Caco-2 (cell line): ENCODE measurements at regions not wholly inside any gene's neighbourhood (a gene's known extent, or its start where the extent isn't known, plus 50 kb on each side); places are given as distances from the start of the nearest gene placed in this dataset.

Experiments
- BruUV-seq: library from RNA; stranded (reverse); fragments of 400-500 nt; replicated peaks from 2 replicates; lab custom pipeline; 2021; lab: Mats Ljungman, UMichigan
- CTCF ChIA-PET: fragments of 300-600 bp; sonication (Branson Sonifier 250); formaldehyde crosslinking; loops from one replicate; lab custom pipeline; 2022; ENCODE audit warnings: antibody characterized with exemption; lab: Charles Lee
- POLR2A ChIA-PET: fragments of 300-600 bp; sonication (Branson Sonifier 250); formaldehyde crosslinking; loops from one replicate; lab custom pipeline; 2022; ENCODE audit warnings: antibody characterized with exemption; lab: Charles Lee
- DNase-seq, 2 experiments: peaks; one replicate each; pipeline versions ENCODE4 v3.0.0 to v3.0.0-alpha.2; 2020 to 2022
- H3K27me3 ChIP-seq: replicated peaks from 2 replicates; pipeline ENCODE4 v1.6.0; 2011; ENCODE audit warnings: low read length; ENCODE audit not compliant: control insufficient read depth, insufficient read depth
- H3K36me3 ChIP-seq: 2 replicates; pipeline ENCODE4 v1.5.1; 2011; ENCODE audit warnings: low read length; ENCODE audit not compliant: control insufficient read depth, insufficient read depth
- H3K4me1 ChIP-seq: fragments of 250-450 bp; sonication (Bioruptor Pico); 2 replicates; pipeline ENCODE4 v1.5.1; 2020; ENCODE audit warnings: mild to moderate bottlenecking
- H3K4me3 ChIP-seq: 2 replicates; pipeline ENCODE4 v1.5.1; 2011; ENCODE audit warnings: low read depth, mild to moderate bottlenecking, control low read depth, low read length
- H3K9me3 ChIP-seq: fragments of 250-450 bp; sonication (Bioruptor Pico); 2 replicates; pipeline ENCODE4 v1.5.1; 2020; ENCODE audit warnings: mild to moderate bottlenecking, moderate library complexity
- H3K27ac Mint-ChIP-seq: one replicate; pipeline ENCODE4 v1.8.0; 2022; ENCODE audit warnings: mixed read lengths; ENCODE audit not compliant: unreplicated experiment
- H3K27me3 Mint-ChIP-seq: one replicate; pipeline ENCODE4 v1.8.0; 2022; ENCODE audit warnings: mixed read lengths; ENCODE audit not compliant: insufficient read depth, unreplicated experiment
- H3K36me3 Mint-ChIP-seq: one replicate; pipeline ENCODE4 v1.8.0; 2022; ENCODE audit warnings: mild to moderate bottlenecking, mixed read lengths; ENCODE audit not compliant: insufficient read depth, unreplicated experiment
- H3K4me1 Mint-ChIP-seq: one replicate; pipeline ENCODE4 v1.8.0; 2022; ENCODE audit warnings: low read depth, mixed read lengths; ENCODE audit not compliant: unreplicated experiment
- H3K4me3 Mint-ChIP-seq: one replicate; pipeline ENCODE4 v1.8.0; 2022; ENCODE audit warnings: mild to moderate bottlenecking, moderate library complexity, mixed read lengths; ENCODE audit not compliant: unreplicated experiment
- H3K9me3 Mint-ChIP-seq: one replicate; pipeline ENCODE4 v1.8.0; 2022; ENCODE audit warnings: mixed read lengths; ENCODE audit not compliant: unreplicated experiment
- intact Hi-C: fragments of 100-400 bp; cut with micrococcal nuclease; formaldehyde crosslinking; loops from one replicate; pipeline ENCODE4 v1.10.0; 2022; ENCODE audit not compliant: unreplicated experiment
- TF ChIP-seq, protein P1 (sequence below), 2 experiments: fragments of 200-600 bp in 1 of 2; IDR thresholded peaks; 1 replicate in 1 of 2; 2 replicates in 1 of 2; pipeline versions ENCODE4 v1.5.1 to v1.8.0; 2011 to 2022; ENCODE audit warnings: antibody characterized with exemption in 1 of 2, control low read depth in 1 of 2, inconsistent platforms in 1 of 2, low read depth in 1 of 2, low read length in 1 of 2, mild to moderate bottlenecking in 1 of 2, moderate library complexity in 1 of 2; ENCODE audit not compliant: insufficient read depth in 1 of 2, severe bottlenecking in 1 of 2, unreplicated experiment in 1 of 2

DNA sequence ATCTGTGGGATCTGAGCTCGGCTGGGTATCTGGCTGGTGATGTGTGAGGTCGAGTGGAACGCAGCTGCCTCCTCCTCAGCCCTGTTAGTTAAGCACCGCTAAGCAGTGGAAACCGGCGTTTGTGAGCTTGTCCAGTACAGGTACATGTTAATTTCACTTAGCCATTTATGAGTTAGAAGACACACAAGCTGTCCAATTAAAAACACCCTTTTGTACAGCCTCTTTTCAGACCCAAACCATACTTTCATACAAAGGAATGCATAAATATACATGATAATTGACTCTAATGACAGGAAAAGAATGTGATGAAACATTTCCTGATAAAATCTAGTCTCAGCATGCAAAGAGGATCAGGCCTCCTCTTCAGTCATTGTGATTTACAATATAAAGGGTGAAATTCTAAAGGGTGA lies 163.6 kb upstream of the FAT1 start:
- intact Hi-C loops, result no loop called here
- Mint-ChIP-seq H3K9me3 (no peaks in the 10 kb centered on the region), H3K27ac (no peak overlapping the region), H3K4me3 (no peak overlapping the region), H3K4me1 (no peaks in the 10 kb centered on the region), H3K36me3 (no peaks in the 10 kb centered on the region), H3K27me3 (no peaks in the 10 kb centered on the region)
- H3K9me3 ChIP-seq, result no peaks in the 10 kb centered on the region
- POLR2A ChIA-PET, result no interaction called here
- TF ChIP-seq, protein P1, sequence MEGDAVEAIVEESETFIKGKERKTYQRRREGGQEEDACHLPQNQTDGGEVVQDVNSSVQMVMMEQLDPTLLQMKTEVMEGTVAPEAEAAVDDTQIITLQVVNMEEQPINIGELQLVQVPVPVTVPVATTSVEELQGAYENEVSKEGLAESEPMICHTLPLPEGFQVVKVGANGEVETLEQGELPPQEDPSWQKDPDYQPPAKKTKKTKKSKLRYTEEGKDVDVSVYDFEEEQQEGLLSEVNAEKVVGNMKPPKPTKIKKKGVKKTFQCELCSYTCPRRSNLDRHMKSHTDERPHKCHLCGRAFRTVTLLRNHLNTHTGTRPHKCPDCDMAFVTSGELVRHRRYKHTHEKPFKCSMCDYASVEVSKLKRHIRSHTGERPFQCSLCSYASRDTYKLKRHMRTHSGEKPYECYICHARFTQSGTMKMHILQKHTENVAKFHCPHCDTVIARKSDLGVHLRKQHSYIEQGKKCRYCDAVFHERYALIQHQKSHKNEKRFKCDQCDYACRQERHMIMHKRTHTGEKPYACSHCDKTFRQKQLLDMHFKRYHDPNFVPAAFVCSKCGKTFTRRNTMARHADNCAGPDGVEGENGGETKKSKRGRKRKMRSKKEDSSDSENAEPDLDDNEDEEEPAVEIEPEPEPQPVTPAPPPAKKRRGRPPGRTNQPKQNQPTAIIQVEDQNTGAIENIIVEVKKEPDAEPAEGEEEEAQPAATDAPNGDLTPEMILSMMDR (IDR thresholded peaks at IDR 0.05; ENCODE audit: insufficient read depth in 1 of 2, low read depth in 1 of 2, low read length in 1 of 2, severe bottlenecking in 1 of 2, unreplicated experiment in 1 of 2), result no peak
- CTCF ChIA-PET, result no interaction called here
- no peaks in the 10 kb centered on the region for H3K36me3 ChIP-seq
- BruUV-seq, result no TSS peak
- no peak for DNase-seq
- no peak overlapping the region for H3K4me3 ChIP-seq
- H3K4me1 ChIP-seq, result no peaks in the 10 kb centered on the region
- H3K27me3 ChIP-seq, result no peaks in the 10 kb centered on the region

DNA sequence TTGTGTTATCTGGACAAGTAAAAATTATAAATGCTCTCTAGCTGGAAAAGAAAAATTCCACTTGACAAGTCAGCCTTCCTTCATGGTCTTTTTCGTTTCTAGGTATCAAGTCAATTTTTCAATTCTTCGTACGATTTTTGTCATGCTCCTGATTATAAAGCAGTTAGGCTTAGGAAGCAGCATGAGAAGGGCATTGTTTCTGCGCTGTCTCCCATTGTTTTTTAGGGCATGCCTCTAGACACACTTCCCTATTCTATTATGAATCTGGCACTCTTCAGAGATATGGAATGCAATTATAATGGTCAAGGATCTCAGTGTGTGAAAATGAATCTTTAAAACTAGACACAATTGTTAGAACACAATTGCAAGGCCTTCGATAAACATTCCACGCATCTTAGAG lies 164.1 kb upstream of the FAT1 start:
- BruUV-seq, result no TSS peak
- intact Hi-C loops, result no loop called here

DNA sequence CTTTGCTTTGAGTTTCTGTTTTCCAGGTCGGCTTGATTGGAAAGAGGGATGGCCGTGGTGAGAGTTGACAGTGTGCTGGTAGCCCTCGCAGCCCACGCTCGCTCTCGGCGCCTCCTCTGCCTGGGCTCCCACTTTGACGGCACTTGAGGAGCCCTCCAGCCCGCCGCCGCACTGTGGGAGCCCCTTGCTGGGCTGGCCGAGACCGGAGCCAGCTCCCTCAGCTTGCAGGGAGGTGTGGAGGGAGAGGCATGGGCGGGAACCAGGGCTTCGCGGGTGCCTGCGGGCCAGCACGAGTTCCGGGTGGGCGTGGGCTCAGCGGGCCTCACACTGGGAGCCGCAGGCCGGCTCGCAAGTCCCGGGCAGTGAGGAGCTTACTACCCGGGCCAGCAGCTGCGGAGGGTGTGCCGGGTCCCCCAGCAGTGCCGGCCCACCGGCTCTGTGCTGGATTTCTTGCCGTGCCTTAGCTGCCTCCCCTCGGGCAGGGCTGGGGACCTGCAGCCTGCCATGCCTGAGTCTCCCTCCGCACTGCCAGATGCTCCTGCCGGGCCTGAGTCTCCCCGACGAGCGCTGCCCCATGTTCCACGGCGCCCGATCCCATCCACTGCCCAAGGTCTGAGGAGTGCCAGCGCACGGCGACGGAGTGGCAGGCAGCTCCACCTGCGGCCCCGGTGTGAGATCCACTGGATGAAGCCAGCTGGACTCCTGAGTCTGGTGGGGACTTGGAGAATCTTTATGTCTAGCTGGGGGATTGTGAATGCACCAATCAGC lies 166.4 kb upstream of the FAT1 start:
- Mint-ChIP-seq H3K4me1 (no peaks in the 10 kb centered on the region), H3K4me3 (no peak overlapping the region), H3K9me3 (no peaks in the 10 kb centered on the region), H3K27ac (no peak overlapping the region), H3K36me3 (no peaks in the 10 kb centered on the region), H3K27me3 (peaks cover 4% of the 10 kb centered on the region)
- BruUV-seq, result no TSS peak
- ChIA-PET CTCF (interaction anchor here (0.6 kb wide), 1 partner anchor 24 kb away, joined by 3 read pairs; no protein-coding TSS in a partner anchor), POLR2A (no interaction called here)
- H3K27me3 ChIP-seq, result no peaks in the 10 kb centered on the region
- H3K9me3 ChIP-seq, result no peaks in the 10 kb centered on the region
- no peaks in the 10 kb centered on the region for H3K4me1 ChIP-seq
- no peak overlapping the region for H3K4me3 ChIP-seq
- TF ChIP-seq, protein P1 (IDR thresholded peaks at IDR 0.05; ENCODE audit: insufficient read depth in 1 of 2, low read depth in 1 of 2, low read length in 1 of 2, severe bottlenecking in 1 of 2, unreplicated experiment in 1 of 2), result no peak
- intact Hi-C loops, result no loop called here
- no peaks in the 10 kb centered on the region for H3K36me3 ChIP-seq
- no peak for DNase-seq

More for the DNA sequence above, 164.1 kb upstream of the FAT1 start:
- H3K9me3 ChIP-seq, result no peaks in the 10 kb centered on the region
- no peaks in the 10 kb centered on the region for H3K27me3 ChIP-seq
- Mint-ChIP-seq H3K36me3 (no peaks in the 10 kb centered on the region), H3K9me3 (no peaks in the 10 kb centered on the region), H3K27me3 (no peaks in the 10 kb centered on the region), H3K27ac (no peak overlapping the region), H3K4me3 (no peak overlapping the region), H3K4me1 (no peaks in the 10 kb centered on the region)
- CTCF ChIA-PET, result no interaction called here
- H3K4me3 ChIP-seq, result no peak overlapping the region
- TF ChIP-seq, protein P1 (IDR thresholded peaks at IDR 0.05; ENCODE audit: insufficient read depth in 1 of 2, low read depth in 1 of 2, low read length in 1 of 2, severe bottlenecking in 1 of 2, unreplicated experiment in 1 of 2), result no peak
- no peaks in the 10 kb centered on the region for H3K36me3 ChIP-seq
- H3K4me1 ChIP-seq, result no peaks in the 10 kb centered on the region
- POLR2A ChIA-PET, result no interaction called here
- DNase-seq, result no peak
